ENCODE measurements at regions not wholly inside any gene's neighbourhood (a gene's known extent, or its start where the extent isn't known, plus 50 kb on each side); places are given as distances from the start of the nearest gene placed in this dataset.

- TF ChIP-seq CTCF (IDR thresholded peaks at IDR 0.05): no peak
- no peak for TF ChIP-seq POLR2A (IDR thresholded peaks at IDR 0.05)
Observed at GRCh38 chr1:45266151-45266801, 59.9 kb upstream of the ZSWIM5 start.

Measured in heart left ventricle (tissue), 13 donors.